HG02623 (cell line): ENCODE measurements at regions not wholly inside any gene's neighbourhood (a gene's known extent, or its start where the extent isn't known, plus 50 kb on each side); places are given as distances from the start of the nearest gene placed in this dataset.

ENCODE experiments used
- ATAC-seq: cut with Tn5 transposase; IDR thresholded peaks from one replicate; pipeline ENCODE4 v1.9.1; 2021; ENCODE audit warnings: moderate library complexity; ENCODE audit not compliant: unreplicated experiment

DNA sequence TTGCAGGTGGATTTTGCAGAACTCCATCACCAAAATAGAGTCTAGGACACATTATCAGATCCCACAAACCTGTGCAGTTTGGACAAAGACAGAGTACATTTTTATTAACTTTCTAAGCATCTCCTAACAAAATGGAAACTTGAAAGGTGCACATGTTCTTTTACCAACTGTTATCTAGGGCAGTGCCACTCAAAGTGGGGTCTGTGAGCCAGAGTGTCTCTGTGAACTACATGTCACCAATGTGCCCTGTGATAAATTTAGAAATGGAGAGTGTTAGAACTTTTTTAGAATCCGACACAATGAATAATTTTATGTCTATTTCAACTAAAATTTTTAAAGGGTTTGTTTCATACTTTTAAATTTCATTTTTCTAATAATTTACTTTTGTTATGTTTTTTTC, 68.4 kb upstream of the TMC3 start:
- ATAC-seq = no peak

DNA sequence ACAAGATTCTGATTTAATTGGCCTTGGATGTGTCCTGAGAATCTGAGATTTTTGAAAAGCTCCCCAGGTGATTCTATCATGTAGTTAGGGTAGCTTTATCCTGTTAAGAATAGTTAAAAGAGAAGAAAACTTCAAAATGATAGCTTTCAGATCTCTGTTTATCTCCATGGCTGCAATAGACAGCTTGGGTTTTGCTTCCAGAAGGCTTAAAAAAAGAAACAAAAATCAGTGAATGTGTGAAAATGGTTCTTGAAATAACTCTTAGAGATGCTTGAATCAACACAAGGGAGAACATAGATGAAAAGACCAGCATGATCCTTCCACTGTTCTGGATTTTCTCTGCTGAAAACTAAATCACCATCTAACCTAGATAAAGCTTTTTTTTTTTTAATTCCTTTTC, 60.8 kb upstream of the TMC3 start:
- ATAC-seq = no peak

DNA sequence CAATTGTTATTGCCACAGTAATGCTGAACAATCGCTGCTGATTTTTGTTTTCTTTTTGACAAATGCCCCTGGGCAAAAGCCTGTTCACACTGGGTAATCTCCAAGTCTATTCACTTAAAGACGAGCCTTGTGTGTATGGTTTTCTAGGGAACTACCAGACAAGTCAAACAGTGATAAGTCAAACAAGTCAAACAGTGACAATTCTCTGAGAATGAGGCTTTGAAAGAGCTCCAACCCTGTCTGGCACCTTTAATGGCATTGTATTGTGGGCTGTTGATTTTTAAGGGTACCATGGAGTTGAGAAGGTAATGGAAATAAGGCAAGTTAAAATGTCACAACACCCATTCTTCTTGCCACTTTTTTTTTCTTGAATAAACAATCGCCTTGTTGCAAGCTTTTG, 59.4 kb upstream of the TMC3 start:
- ATAC-seq = no peak

DNA sequence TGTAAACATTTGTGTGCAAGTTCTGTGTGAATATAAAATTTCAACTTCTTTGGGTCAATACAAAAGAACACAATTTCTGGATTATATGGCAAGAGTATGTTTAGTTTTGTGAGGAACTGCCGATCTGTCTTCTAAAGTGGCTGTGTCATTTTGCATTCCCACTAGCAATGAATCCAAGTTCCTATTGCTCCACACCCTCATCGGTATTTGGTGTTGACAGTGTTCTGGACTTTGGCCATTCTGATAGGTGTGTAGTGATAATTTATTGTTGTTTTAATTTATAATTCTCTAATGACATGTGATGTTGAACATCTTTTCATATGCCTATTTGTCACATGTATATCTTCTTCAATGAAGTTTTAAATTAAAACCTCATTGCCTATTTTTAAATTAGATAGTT, 58.2 kb upstream of the TMC3 start:
- ATAC-seq = no peak

DNA sequence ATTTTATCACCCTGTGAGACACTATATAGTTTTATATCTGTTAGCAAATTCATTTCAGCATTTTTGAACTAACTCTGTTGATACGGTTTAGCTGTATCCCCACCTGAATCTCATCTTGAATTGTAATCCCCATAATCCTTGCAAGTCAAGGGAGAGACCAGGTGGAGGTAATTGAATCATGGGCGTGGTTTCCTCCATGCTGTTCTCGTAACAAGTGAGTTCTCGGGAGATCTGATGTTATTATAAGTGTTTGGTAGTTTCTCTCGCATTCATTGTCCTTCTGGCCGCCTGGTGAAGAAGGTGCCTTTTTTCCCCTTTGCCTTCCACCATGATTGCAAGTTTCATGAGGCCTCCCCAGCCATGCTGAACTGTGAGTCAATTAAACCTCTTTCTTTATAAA, 53.2 kb upstream of the TMC3 start:
- ATAC-seq = no peak

DNA sequence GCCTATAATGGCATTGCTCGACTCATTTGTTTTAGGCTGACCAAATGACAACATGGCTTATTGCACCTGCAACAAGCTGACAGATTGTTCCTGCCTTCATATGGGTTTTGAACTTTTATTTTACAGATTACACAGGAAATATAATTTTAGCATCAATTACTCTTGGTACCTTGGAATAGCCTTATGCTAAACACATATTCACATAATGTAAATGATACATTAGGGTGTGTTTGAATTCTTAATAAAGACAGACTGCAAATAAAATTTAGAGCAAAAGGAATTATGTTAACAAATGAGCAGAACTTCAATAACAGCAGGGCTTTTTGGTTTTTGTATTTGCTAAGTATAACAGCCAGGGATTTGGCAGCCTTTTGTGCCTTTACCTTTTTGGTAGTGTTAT, 51.9 kb upstream of the TMC3 start:
- ATAC-seq = no peak
